ENCODE measurements at regions not wholly inside any gene's neighbourhood (a gene's known extent, or its start where the extent isn't known, plus 50 kb on each side); places are given as distances from the start of the nearest gene placed in this dataset.

DNA sequence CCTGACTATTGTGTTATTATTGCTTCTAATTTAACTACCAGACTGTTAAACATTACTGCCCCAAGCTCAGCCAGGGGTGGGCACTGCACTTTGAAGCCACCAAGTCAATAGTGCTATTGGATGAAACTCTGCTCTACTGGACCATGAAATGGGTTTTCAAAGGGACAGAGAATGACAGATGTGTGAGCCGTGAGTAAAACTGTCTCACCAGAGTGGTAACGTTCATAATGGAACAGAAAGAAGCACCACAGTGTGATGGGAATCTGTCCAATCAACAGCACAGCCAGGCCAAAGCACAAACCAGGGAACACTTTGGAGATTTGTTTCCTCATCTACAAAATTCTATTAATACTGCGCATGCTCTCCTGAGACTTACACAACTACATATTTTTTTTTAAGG is 171.8 kb upstream of the LPP start:
- H3K36me3 ChIP-seq (ENCODE audit: control insufficient read depth, insufficient read depth, low read length) = no peaks in the 10 kb centered on the region
- no peak for TF ChIP-seq CEBPB (IDR thresholded peaks at IDR 0.05; ENCODE audit: low read depth, low read length)
- TF ChIP-seq RCOR1 (IDR thresholded peaks at IDR 0.05; ENCODE audit: insufficient replicate concordance, low read length) = no peak
- TF ChIP-seq, protein P1, sequence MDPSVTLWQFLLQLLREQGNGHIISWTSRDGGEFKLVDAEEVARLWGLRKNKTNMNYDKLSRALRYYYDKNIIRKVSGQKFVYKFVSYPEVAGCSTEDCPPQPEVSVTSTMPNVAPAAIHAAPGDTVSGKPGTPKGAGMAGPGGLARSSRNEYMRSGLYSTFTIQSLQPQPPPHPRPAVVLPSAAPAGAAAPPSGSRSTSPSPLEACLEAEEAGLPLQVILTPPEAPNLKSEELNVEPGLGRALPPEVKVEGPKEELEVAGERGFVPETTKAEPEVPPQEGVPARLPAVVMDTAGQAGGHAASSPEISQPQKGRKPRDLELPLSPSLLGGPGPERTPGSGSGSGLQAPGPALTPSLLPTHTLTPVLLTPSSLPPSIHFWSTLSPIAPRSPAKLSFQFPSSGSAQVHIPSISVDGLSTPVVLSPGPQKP (IDR thresholded peaks at IDR 0.05; ENCODE audit: borderline replicate concordance, low read depth, low read length) = no peak
- no peak for TF ChIP-seq RFX5 (IDR thresholded peaks at IDR 0.05; ENCODE audit: low read depth, low read length)
- TF ChIP-seq MXI1 (IDR thresholded peaks at IDR 0.05; ENCODE audit: borderline replicate concordance, low read depth, low read length) = no peak
- TF ChIP-seq RAD21 (IDR thresholded peaks at IDR 0.05; ENCODE audit: low read length) = no peak
- TF ChIP-seq FOS (IDR thresholded peaks at IDR 0.05; ENCODE audit: low read depth, low read length) = no peak
- TF ChIP-seq MAFK (IDR thresholded peaks at IDR 0.05; ENCODE audit: low read depth, low read length) = no peak
- TF ChIP-seq, protein P2, sequence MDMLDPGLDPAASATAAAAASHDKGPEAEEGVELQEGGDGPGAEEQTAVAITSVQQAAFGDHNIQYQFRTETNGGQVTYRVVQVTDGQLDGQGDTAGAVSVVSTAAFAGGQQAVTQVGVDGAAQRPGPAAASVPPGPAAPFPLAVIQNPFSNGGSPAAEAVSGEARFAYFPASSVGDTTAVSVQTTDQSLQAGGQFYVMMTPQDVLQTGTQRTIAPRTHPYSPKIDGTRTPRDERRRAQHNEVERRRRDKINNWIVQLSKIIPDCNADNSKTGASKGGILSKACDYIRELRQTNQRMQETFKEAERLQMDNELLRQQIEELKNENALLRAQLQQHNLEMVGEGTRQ (IDR thresholded peaks at IDR 0.05; ENCODE audit: low read depth, low read length) = no peak
- no peak for TF ChIP-seq CHD1 (IDR thresholded peaks at IDR 0.05; ENCODE audit: low read depth, low read length)
- TF ChIP-seq, protein P3, sequence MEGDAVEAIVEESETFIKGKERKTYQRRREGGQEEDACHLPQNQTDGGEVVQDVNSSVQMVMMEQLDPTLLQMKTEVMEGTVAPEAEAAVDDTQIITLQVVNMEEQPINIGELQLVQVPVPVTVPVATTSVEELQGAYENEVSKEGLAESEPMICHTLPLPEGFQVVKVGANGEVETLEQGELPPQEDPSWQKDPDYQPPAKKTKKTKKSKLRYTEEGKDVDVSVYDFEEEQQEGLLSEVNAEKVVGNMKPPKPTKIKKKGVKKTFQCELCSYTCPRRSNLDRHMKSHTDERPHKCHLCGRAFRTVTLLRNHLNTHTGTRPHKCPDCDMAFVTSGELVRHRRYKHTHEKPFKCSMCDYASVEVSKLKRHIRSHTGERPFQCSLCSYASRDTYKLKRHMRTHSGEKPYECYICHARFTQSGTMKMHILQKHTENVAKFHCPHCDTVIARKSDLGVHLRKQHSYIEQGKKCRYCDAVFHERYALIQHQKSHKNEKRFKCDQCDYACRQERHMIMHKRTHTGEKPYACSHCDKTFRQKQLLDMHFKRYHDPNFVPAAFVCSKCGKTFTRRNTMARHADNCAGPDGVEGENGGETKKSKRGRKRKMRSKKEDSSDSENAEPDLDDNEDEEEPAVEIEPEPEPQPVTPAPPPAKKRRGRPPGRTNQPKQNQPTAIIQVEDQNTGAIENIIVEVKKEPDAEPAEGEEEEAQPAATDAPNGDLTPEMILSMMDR (conservative IDR thresholded peaks at IDR 0.05; ENCODE audit: low read depth, low read length) = no peak
- no peak for TF ChIP-seq BHLHE40 (IDR thresholded peaks at IDR 0.05; ENCODE audit: low read depth, low read length)
- TF ChIP-seq NFE2L2 (IDR thresholded peaks at IDR 0.05; ENCODE audit: low read depth, low read length) = no peak
- no peak overlapping the region for H4K8ac ChIP-seq (ENCODE audit: low read depth in 2 of 2, low read length in 2 of 2)
- no peak overlapping the region for H2AFZ ChIP-seq (replicated peaks; ENCODE audit: low read length, poor library complexity)
- no peak overlapping the region for H2AK9ac ChIP-seq (replicated peaks; ENCODE audit: low read depth, low read length, poor library complexity)
- no peak overlapping the region for H2BK20ac ChIP-seq (ENCODE audit: low read depth, low read length)
- H4K20me1 ChIP-seq (ENCODE audit: insufficient read depth, low read length) = no peaks in the 10 kb centered on the region
- H2BK15ac ChIP-seq (ENCODE audit: low read depth, low read length) = no peak overlapping the region
- H2AK5ac ChIP-seq (ENCODE audit: low read depth, low read length) = no peak overlapping the region
- H3K14ac ChIP-seq (replicated peaks; ENCODE audit: low read depth, low read length) = no peak overlapping the region
- no peak overlapping the region for H4K5ac ChIP-seq (ENCODE audit: low read depth, low read length)
- H3K79me1 ChIP-seq (ENCODE audit: low read depth in 1 of 2, low read length in 2 of 2) = no peaks in the 10 kb centered on the region
- WGBS, 2 experiments (ENCODE audit: extremely low coverage in 2 of 2, insufficient read length in 1 of 2) = 93% methylated on average over 2 of the region's 3 CpGs; no CpG with 5 or more reads in 1 of the 2 experiments
- CTCF ChIA-PET = interaction anchor here (1.0 kb wide), 1 partner anchor 9 kb away, joined by 3 read pairs; no protein-coding TSS in a partner anchor
- dilution Hi-C loops (cut with HindIII; ENCODE audit: low sequenced_read_pairs, unreplicated experiment) = no loop called here
- no peak overlapping the region for H2BK120ac ChIP-seq (ENCODE audit: low read depth, low read length)
- no peak overlapping the region for H3K56ac ChIP-seq (ENCODE audit: extremely low read depth, insufficient read depth, low read length)
- H3K9me3 ChIP-seq (ENCODE audit: control insufficient read depth, insufficient read depth, low read length) = 0 out of 2 replicates have a peak, but pooled peaks cover 2% of the 10 kb centered on the region
- no peak for ATAC-seq (ENCODE audit: low read depth)
- in situ Hi-C loops (cut with MboI; ENCODE audit: low sequenced_read_pairs) = no loop called here
- no peak overlapping the region for H3K4me2 ChIP-seq (ENCODE audit: low read depth, low read length)
- no peak overlapping the region for H2BK5ac ChIP-seq (ENCODE audit: low read depth, low read length, poor library complexity, severe bottlenecking)
- intact Hi-C loops (cut with micrococcal nuclease) = no loop called here
- no peak overlapping the region for H3K27ac ChIP-seq (ENCODE audit: insufficient read depth, low read length)
- no peak overlapping the region for H3K23ac ChIP-seq (ENCODE audit: low read depth, low read length)
- no TSS peak for BruUV-seq (replicated peaks)
- H3K9ac ChIP-seq (ENCODE audit: low read depth, low read length) = no peak overlapping the region
- no peak overlapping the region for H3K18ac ChIP-seq (ENCODE audit: low read depth, low read length)
- no peaks in the 10 kb centered on the region for H3K27me3 ChIP-seq (ENCODE audit: control insufficient read depth, insufficient read depth, low read length)
- POLR2A ChIA-PET (ENCODE audit: unreplicated experiment) = no interaction called here
- H3K4ac ChIP-seq (ENCODE audit: low read depth, low read length) = no peak overlapping the region
- DNase-seq = no peak
- H3K4me3 ChIP-seq (ENCODE audit: insufficient read depth, low read depth, low read length) = no peak overlapping the region
- H3K4me1 ChIP-seq (ENCODE audit: control insufficient read depth, insufficient read depth, low read length) = peaks cover 7% of the 10 kb centered on the region; the same call in 1 of the 2 replicates
- H3K9me1 ChIP-seq (ENCODE audit: insufficient read depth, low read length) = peaks cover 8% of the 10 kb centered on the region
- H4K91ac ChIP-seq (ENCODE audit: insufficient read depth, low read depth, low read length) = no peak overlapping the region

Measured in IMR-90 (cell line).